ENCODE measurements at regions not wholly inside any gene's neighbourhood (a gene's known extent, or its start where the extent isn't known, plus 50 kb on each side); places are given as distances from the start of the nearest gene placed in this dataset.
"Not testable (repeated sequence)": the region's sequence is repeated elsewhere in the genome, so short reads cannot be mapped to it uniquely, and the experiment has no call there.

GRCh38 chr21:13825218-13825778 is 215.7 kb downstream of the POTED start:
- not testable (repeated sequence) for H3K27me3 Mint-ChIP-seq, H3K27ac Mint-ChIP-seq, DNase-seq, H3K4me1 Mint-ChIP-seq, H3K36me3 Mint-ChIP-seq, H3K4me3 Mint-ChIP-seq, H3K9me3 Mint-ChIP-seq

DNA sequence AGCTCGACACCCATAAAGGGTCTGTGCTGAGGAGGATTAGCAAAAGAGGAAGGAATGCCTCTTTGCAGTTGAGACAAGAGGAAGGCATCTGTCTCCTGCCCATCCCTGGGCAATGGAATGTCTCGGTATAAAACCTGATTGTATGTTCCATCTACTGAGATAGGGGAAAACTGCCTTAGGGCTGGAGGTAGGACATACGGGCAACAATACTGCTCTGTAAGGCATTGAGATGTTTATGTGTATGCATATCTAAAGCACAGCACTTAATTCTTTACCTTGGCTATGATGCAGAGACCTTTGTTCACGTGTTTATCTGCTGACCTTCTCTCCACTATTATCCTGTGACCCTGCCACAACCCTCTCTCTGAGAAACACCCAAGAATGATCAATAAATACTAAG is 210.7 kb downstream of the POTED start:
- not testable (repeated sequence) for H3K4me3 Mint-ChIP-seq, H3K27me3 Mint-ChIP-seq, DNase-seq

DNA sequence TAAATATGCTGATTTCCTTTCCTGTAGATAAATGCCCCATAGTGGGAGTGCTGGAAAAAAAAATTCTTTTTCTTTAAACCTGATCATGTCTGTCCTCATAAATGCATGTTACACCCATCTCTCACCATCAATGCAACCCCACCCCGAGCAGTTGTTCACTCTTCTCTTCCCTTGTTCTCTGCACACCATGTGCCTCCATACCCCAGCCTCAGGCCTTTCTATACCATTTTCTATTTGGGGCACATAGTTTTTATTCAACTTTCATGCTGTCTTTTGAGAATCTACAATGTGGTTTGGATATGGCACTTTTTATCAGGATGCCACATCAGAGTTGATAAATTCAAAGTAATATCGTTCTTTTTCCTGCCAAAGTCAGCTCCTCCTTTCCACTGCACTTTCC is 202.6 kb downstream of the POTED start:
- not testable (repeated sequence) for DNase-seq, H3K4me1 Mint-ChIP-seq, H3K4me3 Mint-ChIP-seq, H3K27ac Mint-ChIP-seq, H3K36me3 Mint-ChIP-seq, H3K9me3 Mint-ChIP-seq, H3K27me3 Mint-ChIP-seq

More for the DNA sequence above, 210.7 kb downstream of the POTED start:
- not testable (repeated sequence) for H3K36me3 Mint-ChIP-seq, H3K9me3 Mint-ChIP-seq, H3K27ac Mint-ChIP-seq, H3K4me1 Mint-ChIP-seq

DNA sequence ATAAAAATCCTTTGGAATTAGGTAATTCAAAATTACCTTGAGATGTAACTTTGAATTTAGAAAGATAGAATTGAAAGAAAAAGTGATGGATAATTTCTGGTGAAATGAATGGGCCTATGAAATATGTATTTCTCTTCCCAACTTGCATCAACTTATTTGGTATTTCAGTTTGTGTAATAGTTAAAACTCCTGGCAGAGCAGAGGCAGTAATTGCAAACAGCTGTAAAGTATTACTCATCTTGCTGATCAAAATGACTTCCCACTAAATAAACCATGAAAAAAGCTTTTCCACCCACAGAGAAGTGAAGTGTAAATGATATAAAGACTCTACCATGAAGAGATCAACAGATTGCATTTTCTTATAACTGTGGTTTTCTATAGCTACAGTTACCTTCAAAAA is 201.0 kb downstream of the POTED start:
- not testable (repeated sequence) for H3K4me3 Mint-ChIP-seq, H3K27me3 Mint-ChIP-seq, DNase-seq, H3K36me3 Mint-ChIP-seq, H3K27ac Mint-ChIP-seq, H3K4me1 Mint-ChIP-seq, H3K9me3 Mint-ChIP-seq

DNA sequence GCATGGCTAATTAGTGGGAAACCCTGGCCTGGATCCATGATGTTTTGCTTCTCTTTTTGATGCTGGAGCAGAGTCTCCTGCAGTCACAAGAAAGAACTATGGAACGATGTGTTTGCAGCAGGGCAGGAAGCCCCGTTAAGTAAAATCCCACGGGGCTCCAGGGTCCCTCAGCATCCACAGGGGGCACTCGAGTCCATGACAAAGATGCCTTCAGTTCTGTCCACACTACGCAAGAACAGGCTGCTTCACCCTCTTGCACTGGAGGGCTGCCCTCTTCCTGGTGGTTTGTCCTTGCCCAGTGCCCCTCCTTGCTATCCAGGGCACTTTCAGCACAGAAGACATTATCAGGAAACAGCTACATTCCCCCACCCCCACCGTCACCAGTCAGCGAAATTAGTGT is 196.9 kb downstream of the POTED start:
- H3K27ac Mint-ChIP-seq, H3K4me3 Mint-ChIP-seq, H3K9me3 Mint-ChIP-seq, H3K36me3 Mint-ChIP-seq, H3K4me1 Mint-ChIP-seq, H3K27me3 Mint-ChIP-seq, DNase-seq: not testable (repeated sequence)

DNA sequence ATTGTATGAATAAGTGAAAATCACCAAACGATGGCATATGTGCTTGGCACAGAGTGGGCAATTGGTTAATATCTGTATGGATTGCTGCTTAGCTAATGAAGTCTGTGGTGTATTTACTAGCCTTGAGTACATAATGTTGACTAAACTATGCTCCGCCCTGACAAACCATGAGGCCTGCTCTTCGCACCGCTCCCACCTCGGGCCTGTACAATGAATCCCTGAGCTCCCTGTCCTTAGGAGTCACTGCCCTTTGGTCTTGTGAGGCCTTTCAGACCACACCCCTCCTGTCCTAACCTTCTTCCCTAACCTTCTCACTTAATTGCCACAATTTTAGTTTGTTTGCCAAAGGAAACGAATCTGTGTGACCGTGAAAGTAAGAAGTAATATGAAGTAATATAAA is 193.2 kb downstream of the POTED start:
- H3K4me3 Mint-ChIP-seq, H3K9me3 Mint-ChIP-seq, DNase-seq, H3K4me1 Mint-ChIP-seq, H3K27ac Mint-ChIP-seq, H3K36me3 Mint-ChIP-seq, H3K27me3 Mint-ChIP-seq: not testable (repeated sequence)
